OCI-LY1 (cell line): ENCODE measurements at regions not wholly inside any gene's neighbourhood (a gene's known extent, or its start where the extent isn't known, plus 50 kb on each side); places are given as distances from the start of the nearest gene placed in this dataset.

ENCODE experiments used
- H2AFZ ChIP-seq: fragments of 200-600 bp; sonication (generic), shearing (Covaris generic); 2 replicates; pipeline ENCODE4 v1.6.0; 2014; ENCODE audit warnings: antibody characterized with exemption, mild to moderate bottlenecking, low read length
- H3F3A ChIP-seq: fragments of 200-600 bp; sonication (generic), shearing (Covaris generic); 2 replicates; pipeline ENCODE4 v1.6.0; 2014; ENCODE audit warnings: mild to moderate bottlenecking, antibody characterized with exemption, low read length, moderate library complexity; ENCODE audit not compliant: insufficient read depth
- H3K27ac ChIP-seq: fragments of 200-600 bp; sonication (generic); 2 replicates; pipeline ENCODE4 v1.5.1; 2014; ENCODE audit warnings: low read length, mixed run types, mild to moderate bottlenecking, low read depth; ENCODE audit not compliant: poor library complexity, severe bottlenecking
- H3K27me3 ChIP-seq: fragments of 200-600 bp; sonication (generic); 2 replicates; pipeline ENCODE4 v1.6.0; 2014; ENCODE audit warnings: antibody characterized with exemption, mild to moderate bottlenecking, low read length, moderate library complexity; ENCODE audit not compliant: insufficient read depth
- H3K36me3 ChIP-seq: fragments of 200-600 bp; sonication (generic); 2 replicates; pipeline ENCODE4 v1.6.1; 2014; ENCODE audit warnings: mild to moderate bottlenecking, antibody characterized with exemption, low read length, moderate library complexity, mixed read lengths; ENCODE audit not compliant: insufficient read depth
- H3K4me1 ChIP-seq: fragments of 200-600 bp; sonication (generic); 2 replicates; pipeline ENCODE4 v1.5.1; 2014; ENCODE audit warnings: mild to moderate bottlenecking, low read length, moderate library complexity; ENCODE audit not compliant: insufficient read depth, severe bottlenecking
- H3K4me2 ChIP-seq: fragments of 200-600 bp; sonication (generic), shearing (Covaris generic); 2 replicates; pipeline ENCODE4 v1.6.1; 2014; ENCODE audit warnings: low read length
- H3K4me3 ChIP-seq: fragments of 200-600 bp; sonication (generic); 2 replicates; pipeline ENCODE4 v1.5.1; 2014; ENCODE audit warnings: low read length, low read depth, mild to moderate bottlenecking, mixed read lengths; ENCODE audit not compliant: poor library complexity, severe bottlenecking
- H3K79me2 ChIP-seq: fragments of 200-600 bp; shearing (Covaris generic); 2 replicates; pipeline ENCODE4 v1.6.1; 2016; ENCODE audit warnings: mixed run types, low read length, mixed read lengths; ENCODE audit not compliant: insufficient read depth
- H3K9ac ChIP-seq: fragments of 200-600 bp; sonication (generic), shearing (Covaris generic); 2 replicates; pipeline ENCODE4 v1.6.1; 2014; ENCODE audit warnings: mild to moderate bottlenecking, low read length, mixed read lengths
- H3K9me2 ChIP-seq: fragments of 200-600 bp; sonication (generic), shearing (Covaris generic); 2 replicates; pipeline ENCODE4 v1.6.1; 2014; ENCODE audit warnings: low read depth, mild to moderate bottlenecking, low read length, mixed read lengths
- H3K9me3 ChIP-seq: fragments of 200-600 bp; shearing (Covaris generic); 2 replicates; pipeline ENCODE4 v1.6.1; 2014; ENCODE audit warnings: low read length, mixed read lengths
- H4K20me1 ChIP-seq: fragments of 200-600 bp; sonication (generic), shearing (Covaris generic); 2 replicates; pipeline ENCODE4 v1.6.0; 2016; ENCODE audit warnings: mild to moderate bottlenecking, low read length; ENCODE audit not compliant: insufficient read depth
- EZH2 ChIP-seq: fragments of 200-600 bp; sonication (generic), shearing (Covaris generic); IDR thresholded peaks from 2 replicates; pipeline ENCODE4 v1.8.0; 2017; ENCODE audit warnings: borderline replicate concordance, mixed run types, mild to moderate bottlenecking, antibody characterized with exemption, low read length, moderate library complexity, mixed read lengths
- TF ChIP-seq, protein P1 (sequence below): fragments of 200-600 bp; sonication (generic), shearing (Covaris generic); IDR thresholded peaks from 2 replicates; pipeline ENCODE4 v1.5.1; 2017; ENCODE audit warnings: mild to moderate bottlenecking, antibody characterized with exemption, low read length, moderate library complexity, mixed read lengths

DNA sequence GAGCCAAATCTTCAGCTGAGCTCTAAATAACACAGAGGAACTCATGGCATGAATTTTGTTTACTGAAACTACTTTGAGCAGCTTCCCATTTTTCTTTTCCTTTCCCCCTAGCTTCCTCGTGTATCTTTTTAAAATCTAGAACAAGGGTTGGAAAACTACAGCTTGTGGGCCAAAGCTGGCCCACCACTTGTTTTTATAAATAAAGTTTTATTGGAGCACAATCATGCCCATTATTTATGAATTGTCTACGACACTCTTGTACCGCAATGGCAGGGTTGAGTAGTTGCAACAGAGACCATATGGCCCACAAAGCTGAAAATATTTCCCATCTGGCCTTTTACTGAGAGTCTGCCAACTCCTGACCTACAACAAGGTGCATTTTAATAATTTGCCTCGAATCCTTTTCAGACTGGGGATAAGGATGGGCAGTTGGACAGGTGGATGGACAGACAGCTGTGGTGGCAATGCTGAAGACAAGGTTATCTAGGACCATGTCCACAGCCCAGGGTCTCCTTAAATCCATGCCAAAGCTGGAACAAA, 87.7 kb downstream of the RMI2 start:
- Histone ChIP-seq H3K9me2 (no peaks in the 10 kb centered on the region), H4K20me1 (no peaks in the 10 kb centered on the region), H2AFZ (no peak overlapping the region), H3K27me3 (peaks cover 10% of the 10 kb centered on the region; the same call in 1 of the 2 replicates), H3K36me3 (no peaks in the 10 kb centered on the region), H3K79me2 (no peaks in the 10 kb centered on the region), H3K9ac (no peak overlapping the region), H3K27ac (no peak overlapping the region), H3K4me1 (no peaks in the 10 kb centered on the region), H3K4me2 (no peak overlapping the region), H3F3A (no peaks in the 10 kb centered on the region), H3K4me3 (no peak overlapping the region), H3K9me3 (no peaks in the 10 kb centered on the region)
- TF ChIP-seq, protein P1, sequence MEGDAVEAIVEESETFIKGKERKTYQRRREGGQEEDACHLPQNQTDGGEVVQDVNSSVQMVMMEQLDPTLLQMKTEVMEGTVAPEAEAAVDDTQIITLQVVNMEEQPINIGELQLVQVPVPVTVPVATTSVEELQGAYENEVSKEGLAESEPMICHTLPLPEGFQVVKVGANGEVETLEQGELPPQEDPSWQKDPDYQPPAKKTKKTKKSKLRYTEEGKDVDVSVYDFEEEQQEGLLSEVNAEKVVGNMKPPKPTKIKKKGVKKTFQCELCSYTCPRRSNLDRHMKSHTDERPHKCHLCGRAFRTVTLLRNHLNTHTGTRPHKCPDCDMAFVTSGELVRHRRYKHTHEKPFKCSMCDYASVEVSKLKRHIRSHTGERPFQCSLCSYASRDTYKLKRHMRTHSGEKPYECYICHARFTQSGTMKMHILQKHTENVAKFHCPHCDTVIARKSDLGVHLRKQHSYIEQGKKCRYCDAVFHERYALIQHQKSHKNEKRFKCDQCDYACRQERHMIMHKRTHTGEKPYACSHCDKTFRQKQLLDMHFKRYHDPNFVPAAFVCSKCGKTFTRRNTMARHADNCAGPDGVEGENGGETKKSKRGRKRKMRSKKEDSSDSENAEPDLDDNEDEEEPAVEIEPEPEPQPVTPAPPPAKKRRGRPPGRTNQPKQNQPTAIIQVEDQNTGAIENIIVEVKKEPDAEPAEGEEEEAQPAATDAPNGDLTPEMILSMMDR: no peak
- TF ChIP-seq EZH2: no peak

DNA sequence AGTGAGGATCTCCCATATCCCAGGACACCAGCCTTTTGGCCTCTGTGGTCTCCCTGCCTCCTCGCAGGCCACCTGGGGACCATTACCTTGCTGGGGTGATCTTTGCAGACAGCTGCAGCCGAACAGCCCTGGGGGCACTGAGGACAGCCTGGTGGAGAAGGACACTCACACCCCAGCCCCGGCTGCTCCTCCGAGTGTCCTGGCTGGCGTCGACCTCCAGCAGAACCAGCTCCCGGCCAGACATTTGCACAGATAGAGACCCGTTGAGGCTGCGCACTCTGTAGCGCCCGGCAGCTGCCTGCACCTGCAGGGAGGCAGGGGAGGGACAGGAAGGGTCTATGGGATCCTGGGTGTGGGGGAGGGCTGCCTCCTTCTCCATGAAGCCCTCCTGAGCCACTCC, 90.3 kb downstream of the RMI2 start:
- H3K4me2 ChIP-seq: no peak overlapping the region
- no peaks in the 10 kb centered on the region for H3K79me2 ChIP-seq
- no peaks in the 10 kb centered on the region for H4K20me1 ChIP-seq
- no peak for TF ChIP-seq EZH2
- TF ChIP-seq, protein P1: no peak
- H3K9ac ChIP-seq: no peak overlapping the region
- H3K9me3 ChIP-seq: peaks cover 9% of the 10 kb centered on the region
- H2AFZ ChIP-seq: no peak overlapping the region
- H3K4me3 ChIP-seq: no peak overlapping the region
- no peak overlapping the region for H3K27ac ChIP-seq
- no peaks in the 10 kb centered on the region for H3K4me1 ChIP-seq
- no peaks in the 10 kb centered on the region; the same call in 1 of the 2 replicates for H3K36me3 ChIP-seq
- H3F3A ChIP-seq: no peaks in the 10 kb centered on the region
- no peaks in the 10 kb centered on the region for H3K9me2 ChIP-seq
- peaks cover 23% of the 10 kb centered on the region; the same call in 1 of the 2 replicates for H3K27me3 ChIP-seq

DNA sequence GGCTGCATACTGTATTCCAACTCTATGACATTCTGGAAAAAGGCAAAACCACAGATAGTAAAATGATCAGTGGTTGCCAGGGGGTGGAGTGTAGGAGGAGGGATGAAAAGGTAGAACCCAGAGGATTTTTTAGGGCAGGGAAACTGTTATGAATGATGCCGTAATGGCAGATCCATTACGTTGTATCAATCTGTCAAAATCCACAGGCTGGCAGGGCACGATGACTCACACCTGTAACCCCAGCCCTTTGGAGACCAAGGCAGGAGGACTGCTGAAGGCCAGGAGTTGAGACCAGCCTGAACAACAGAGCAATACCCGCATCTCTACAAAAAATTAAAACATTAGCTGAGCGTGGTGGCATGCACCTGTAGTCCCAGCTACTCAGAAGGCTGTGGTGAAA, 91.8 kb downstream of the RMI2 start:
- Histone ChIP-seq H3K9ac (no peak overlapping the region), H3K4me1 (no peaks in the 10 kb centered on the region), H4K20me1 (no peaks in the 10 kb centered on the region), H3K27me3 (peaks cover 22% of the 10 kb centered on the region; the same call in 1 of the 2 replicates), H3K27ac (no peak overlapping the region), H3K9me3 (peaks cover 11% of the 10 kb centered on the region), H3K9me2 (no peaks in the 10 kb centered on the region), H3K4me3 (no peak overlapping the region), H3K4me2 (no peak overlapping the region), H3K36me3 (no peaks in the 10 kb centered on the region; the same call in 1 of the 2 replicates), H3F3A (no peaks in the 10 kb centered on the region), H2AFZ (no peak overlapping the region), H3K79me2 (no peaks in the 10 kb centered on the region)
- no peak for TF ChIP-seq EZH2
- TF ChIP-seq, protein P1: no peak
